ENCODE measurements at regions not wholly inside any gene's neighbourhood (a gene's known extent, or its start where the extent isn't known, plus 50 kb on each side); places are given as distances from the start of the nearest gene placed in this dataset.

- TF ChIP-seq, protein P1, sequence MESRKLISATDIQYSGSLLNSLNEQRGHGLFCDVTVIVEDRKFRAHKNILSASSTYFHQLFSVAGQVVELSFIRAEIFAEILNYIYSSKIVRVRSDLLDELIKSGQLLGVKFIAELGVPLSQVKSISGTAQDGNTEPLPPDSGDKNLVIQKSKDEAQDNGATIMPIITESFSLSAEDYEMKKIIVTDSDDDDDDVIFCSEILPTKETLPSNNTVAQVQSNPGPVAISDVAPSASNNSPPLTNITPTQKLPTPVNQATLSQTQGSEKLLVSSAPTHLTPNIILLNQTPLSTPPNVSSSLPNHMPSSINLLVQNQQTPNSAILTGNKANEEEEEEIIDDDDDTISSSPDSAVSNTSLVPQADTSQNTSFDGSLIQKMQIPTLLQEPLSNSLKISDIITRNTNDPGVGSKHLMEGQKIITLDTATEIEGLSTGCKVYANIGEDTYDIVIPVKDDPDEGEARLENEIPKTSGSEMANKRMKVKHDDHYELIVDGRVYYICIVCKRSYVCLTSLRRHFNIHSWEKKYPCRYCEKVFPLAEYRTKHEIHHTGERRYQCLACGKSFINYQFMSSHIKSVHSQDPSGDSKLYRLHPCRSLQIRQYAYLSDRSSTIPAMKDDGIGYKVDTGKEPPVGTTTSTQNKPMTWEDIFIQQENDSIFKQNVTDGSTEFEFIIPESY (IDR thresholded peaks at IDR 0.05; ENCODE audit: extremely low read depth, insufficient replicate concordance, low read length) = no peak
- TF ChIP-seq YY1 (IDR thresholded peaks at IDR 0.05; ENCODE audit: extremely low read depth, insufficient replicate concordance, low read depth, low read length) (no peak), ELF1 (IDR thresholded peaks at IDR 0.05; ENCODE audit: borderline replicate concordance, low read depth) (no peak), RAD21 (IDR thresholded peaks at IDR 0.05; ENCODE audit: low read depth) (no peak), ZFX (IDR thresholded peaks at IDR 0.05) (no peak), ZNF274 (IDR thresholded peaks at IDR 0.05; ENCODE audit: low read depth, low read length) (no peak), POLR2A (IDR thresholded peaks at IDR 0.05; ENCODE audit: borderline replicate concordance, extremely low read depth, insufficient read depth, insufficient read length) (no peak)
Observed at GRCh38 chr9:16155878-16156277, 603.0 kb downstream of the CCDC171 start (continued).

DNA sequence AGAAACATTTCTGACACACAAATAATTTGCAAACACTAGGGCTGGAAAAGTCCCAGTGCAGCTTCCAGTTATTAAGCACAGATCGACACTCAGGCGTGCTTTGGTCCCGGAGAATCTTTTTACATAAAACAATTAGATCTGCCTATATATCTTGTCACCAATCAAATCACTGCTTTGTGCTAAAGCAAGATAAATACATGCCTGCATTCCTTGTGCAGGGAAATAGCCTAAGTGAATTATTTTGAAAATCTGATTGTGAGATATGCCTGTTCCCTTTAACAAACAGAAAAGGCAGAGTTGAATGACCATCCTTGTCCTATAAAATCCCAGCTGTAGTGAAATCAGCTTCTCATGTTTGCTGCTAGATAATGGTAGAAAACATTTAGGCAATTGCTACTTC lies 604.4 kb downstream of the CCDC171 start:
- BruUV-seq (replicated peaks) = no TSS peak
- TF ChIP-seq MAX (IDR thresholded peaks at IDR 0.05) (no peak), ELF1 (IDR thresholded peaks at IDR 0.05; ENCODE audit: borderline replicate concordance, low read depth) (no peak), EGR1 (IDR thresholded peaks at IDR 0.05; ENCODE audit: low read depth) (no peak), POLR2AphosphoS5 (IDR thresholded peaks at IDR 0.05; ENCODE audit: low read depth, low read length) (no peak), ZNF274 (IDR thresholded peaks at IDR 0.05; ENCODE audit: low read depth, low read length) (no peak), JUND (IDR thresholded peaks at IDR 0.05) (no peak), POLR2A (IDR thresholded peaks at IDR 0.05; ENCODE audit: borderline replicate concordance, extremely low read depth, insufficient read depth, insufficient read length) (no peak), YY1 (IDR thresholded peaks at IDR 0.05; ENCODE audit: extremely low read depth, insufficient replicate concordance, low read depth, low read length) (no peak), ZFX (IDR thresholded peaks at IDR 0.05) (no peak), RAD21 (IDR thresholded peaks at IDR 0.05; ENCODE audit: low read depth) (no peak), SRF (IDR thresholded peaks at IDR 0.05; ENCODE audit: low read depth) (no peak), EZH2 (IDR thresholded peaks at IDR 0.05) (no peak), SIN3A (IDR thresholded peaks at IDR 0.05; ENCODE audit: low read depth) (no peak), EZH2phosphoT487 (IDR thresholded peaks at IDR 0.05; ENCODE audit: borderline replicate concordance) (no peak)
- TF ChIP-seq, protein P2, sequence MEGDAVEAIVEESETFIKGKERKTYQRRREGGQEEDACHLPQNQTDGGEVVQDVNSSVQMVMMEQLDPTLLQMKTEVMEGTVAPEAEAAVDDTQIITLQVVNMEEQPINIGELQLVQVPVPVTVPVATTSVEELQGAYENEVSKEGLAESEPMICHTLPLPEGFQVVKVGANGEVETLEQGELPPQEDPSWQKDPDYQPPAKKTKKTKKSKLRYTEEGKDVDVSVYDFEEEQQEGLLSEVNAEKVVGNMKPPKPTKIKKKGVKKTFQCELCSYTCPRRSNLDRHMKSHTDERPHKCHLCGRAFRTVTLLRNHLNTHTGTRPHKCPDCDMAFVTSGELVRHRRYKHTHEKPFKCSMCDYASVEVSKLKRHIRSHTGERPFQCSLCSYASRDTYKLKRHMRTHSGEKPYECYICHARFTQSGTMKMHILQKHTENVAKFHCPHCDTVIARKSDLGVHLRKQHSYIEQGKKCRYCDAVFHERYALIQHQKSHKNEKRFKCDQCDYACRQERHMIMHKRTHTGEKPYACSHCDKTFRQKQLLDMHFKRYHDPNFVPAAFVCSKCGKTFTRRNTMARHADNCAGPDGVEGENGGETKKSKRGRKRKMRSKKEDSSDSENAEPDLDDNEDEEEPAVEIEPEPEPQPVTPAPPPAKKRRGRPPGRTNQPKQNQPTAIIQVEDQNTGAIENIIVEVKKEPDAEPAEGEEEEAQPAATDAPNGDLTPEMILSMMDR (IDR thresholded peaks at IDR 0.05 in 2 of 3, conservative IDR thresholded peaks at IDR 0.05 in 1 of 3; ENCODE audit: borderline replicate concordance in 1 of 3, insufficient read depth in 1 of 3, low read depth in 2 of 3, low read length in 2 of 3) = no peak

More for the DNA sequence above, 604.4 kb downstream of the CCDC171 start:
- Histone ChIP-seq H3K4me3 (replicated peaks in 1 of 2; ENCODE audit: low read depth in 1 of 2, low read length in 2 of 2) (no peak overlapping the region), H3K9ac (ENCODE audit: low read length) (no peak overlapping the region), H3K27me3 (ENCODE audit: insufficient read depth, low read length) (no peaks in the 10 kb centered on the region), H3K27ac (ENCODE audit: low read depth, low read length) (no peak overlapping the region), H3K4me2 (ENCODE audit: low read length) (no peak overlapping the region), H3K79me2 (ENCODE audit: insufficient read depth, low read length) (no peaks in the 10 kb centered on the region), H3K36me3 (ENCODE audit: control insufficient read depth in 1 of 2, insufficient read depth in 2 of 2, low read length in 2 of 2) (no peaks in the 10 kb centered on the region), H2AFZ (ENCODE audit: low read depth, low read length, poor library complexity, severe bottlenecking) (no peak overlapping the region), H3K9me2 (ENCODE audit: insufficient read depth) (no peaks in the 10 kb centered on the region), H3K4me1 (ENCODE audit: control insufficient read depth in 1 of 2, insufficient read depth in 2 of 2, low read length in 2 of 2) (peaks cover 0 to 9% of the 10 kb centered on the region in 2 experiments; a peak in 1 of 4 replicates), H3K9me3 (ENCODE audit: control insufficient read depth in 1 of 2, insufficient read depth in 1 of 2, low read depth in 1 of 2, low read length in 2 of 2) (no peaks in the 10 kb centered on the region), H4K20me1 (ENCODE audit: insufficient read depth) (no peaks in the 10 kb centered on the region)
- POLR2A ChIA-PET = no interaction called here
- RAD21 ChIA-PET (ENCODE audit: low non-redundant PET in 1 of 2, low total read pairs in 2 of 2, uncharacterized antibody in 2 of 2, unreplicated experiment in 2 of 2) = no interaction called here
- no peak for DNase-seq (ENCODE audit: low read depth, low spot score)
- intact Hi-C loops (cut with micrococcal nuclease) = no loop called here
- ATAC-seq = no peak
- CTCF ChIA-PET = no interaction called here
